ENCODE measurements at regions not wholly inside any gene's neighbourhood (a gene's known extent, or its start where the extent isn't known, plus 50 kb on each side); places are given as distances from the start of the nearest gene placed in this dataset.
A peak's percentile ranks its signal among the peaks of the same experiment; 100 is the strongest.

GRCh38 chr1:56442290-56442877 is 137.0 kb downstream of the PLPP3 start:
- no peak for DNase-seq

GRCh38 chr1:56441601-56442000 is 137.8 kb downstream of the PLPP3 start:
- no peak for DNase-seq

GRCh38 chr1:56439610-56440264 is 139.6 kb downstream of the PLPP3 start:
- no peak for DNase-seq

GRCh38 chr1:56438901-56439551 is 140.3 kb downstream of the PLPP3 start:
- DNase-seq = no peak

- no peak for DNase-seq
Observed at GRCh38 chr1:56437959-56438358, 141.4 kb downstream of the PLPP3 start.

- no peak for DNase-seq
Observed at GRCh38 chr1:56436912-56437417, 142.4 kb downstream of the PLPP3 start.

- DNase-seq = no peak
Observed at GRCh38 chr1:56436296-56436695, 143.1 kb downstream of the PLPP3 start.

GRCh38 chr1:56435434-56436262 is 143.7 kb downstream of the PLPP3 start:
- DNase-seq = no peak

GRCh38 chr1:56434740-56435139 is 144.6 kb downstream of the PLPP3 start:
- DNase-seq = peak; percentile 14

- no peak for DNase-seq
Observed at GRCh38 chr1:56434025-56434424, 145.3 kb downstream of the PLPP3 start.

- no peak for DNase-seq
Observed at GRCh38 chr1:56433056-56433577, 146.2 kb downstream of the PLPP3 start.

GRCh38 chr1:56432166-56432971 is 147.0 kb downstream of the PLPP3 start:
- no peak for DNase-seq

- no peak for DNase-seq
Observed at GRCh38 chr1:56430141-56430839, 149.1 kb downstream of the PLPP3 start.

- no peak for DNase-seq
Observed at GRCh38 chr1:56429288-56429687, 150.1 kb downstream of the PLPP3 start.

GRCh38 chr1:56426587-56427381 is 152.6 kb downstream of the PLPP3 start:
- DNase-seq = no peak

- DNase-seq = no peak
Observed at GRCh38 chr1:56425494-56426037, 153.8 kb downstream of the PLPP3 start.

GRCh38 chr1:56424744-56425493 is 154.4 kb downstream of the PLPP3 start:
- DNase-seq = no peak

- DNase-seq = no peak
Observed at GRCh38 chr1:56423716-56424115, 155.6 kb downstream of the PLPP3 start.

- DNase-seq = no peak
Observed at GRCh38 chr1:56418151-56418631, 161.2 kb downstream of the PLPP3 start.
